ENCODE measurements at regions not wholly inside any gene's neighbourhood (a gene's known extent, or its start where the extent isn't known, plus 50 kb on each side); places are given as distances from the start of the nearest gene placed in this dataset.

- TF ChIP-seq EZH2 (IDR thresholded peaks at IDR 0.05; ENCODE audit: low read depth) (no peak), CTCF (conservative IDR thresholded peaks at IDR 0.05) (no peak)
Measured at GRCh38 chr10:80860719-80861118, 323.0 kb downstream of the SH2D4B start.
